Stomach (tissue), 8 donors: ENCODE measurements at regions not wholly inside any gene's neighbourhood (a gene's known extent, or its start where the extent isn't known, plus 50 kb on each side); places are given as distances from the start of the nearest gene placed in this dataset.

Experiments
- DNase-seq, 2 donors: peaks; one replicate each; pipeline versions ENCODE4 v3.0.0 to v3.0.0-alpha.2; 2013 to 2019
- H3K27ac ChIP-seq, 5 donors: fragments of 200-600 bp in 4 of 5; sonication (generic) in 4 of 5; one replicate each; pipeline ENCODE4 v1.5.1; 2013 to 2019; ENCODE audit warnings: mild to moderate bottlenecking in 1 of 5, moderate library complexity in 1 of 5
- H3K27me3 ChIP-seq, 3 donors: fragments of 200-600 bp; sonication (generic); one replicate each; pipeline ENCODE4 v1.5.1; 2017 to 2019; ENCODE audit warnings: mixed run types in 1 of 3
- H3K36me3 ChIP-seq, 4 donors: fragments of 200-600 bp; sonication (generic); 1 replicate in 3 of 4; 2 replicates in 1 of 4; pipeline ENCODE4 v1.5.1; 2016 to 2019
- H3K4me1 ChIP-seq, 4 donors: fragments of 200-600 bp; sonication (generic); one replicate each; pipeline ENCODE4 v1.5.1; 2016 to 2019
- H3K4me3 ChIP-seq, 4 donors: fragments of 200-600 bp; sonication (generic) in 3 of 4; one replicate each; pipeline ENCODE4 v1.5.1; 2016 to 2019; ENCODE audit warnings: mild to moderate bottlenecking in 1 of 4
- H3K9me3 ChIP-seq, 4 donors: fragments of 200-600 bp; sonication (generic); one replicate each; pipeline ENCODE4 v1.5.1; 2016 to 2019
- CTCF ChIP-seq, 7 experiments: fragments of 450-650 bp in 4 of 7; fragments of 200-600 bp in 3 of 7; sonication (generic) in 3 of 7; IDR thresholded peaks; one replicate each; pipeline ENCODE4 v1.5.1; 2016 to 2019; ENCODE audit warnings: antibody characterized with exemption in 7 of 7, control low read depth in 2 of 7, mild to moderate bottlenecking in 1 of 7
- EP300 ChIP-seq: sonication (generic); formaldehyde crosslinking; IDR thresholded peaks from one replicate; pipeline ENCODE4 v1.6.1; 2017; ENCODE audit warnings: antibody characterized with exemption
- POLR2A ChIP-seq, 4 donors: fragments of 450-650 bp; IDR thresholded peaks; one replicate each; pipeline ENCODE4 v1.6.1; 2016; ENCODE audit warnings: antibody characterized with exemption in 4 of 4, control low read depth in 2 of 4, mild to moderate bottlenecking in 1 of 4, moderate library complexity in 1 of 4
- POLR2AphosphoS5 ChIP-seq, 3 donors: sonication (generic); formaldehyde crosslinking; IDR thresholded peaks; one replicate each; pipeline ENCODE4 v1.6.1; 2016; ENCODE audit warnings: antibody characterized with exemption in 3 of 3
- WGBS, 5 donors: extraction: QIAGEN DNeasy Blood & Tissue Kit in 3 of 5; methylation state at CpG; one replicate each; pipeline versions ENCODE4 v1.1.5 to v1.1.7; 2013 to 2018; 5-methylcytosine and 5-hydroxymethylcytosine counted together
- intact Hi-C: fragments of 100-400 bp; cut with DNase I; formaldehyde crosslinking; loops from one replicate; pipeline ENCODE4 v1.15.1; 2023; ENCODE audit warnings: low total_unique reads
- donor health status: healthy with polysubstance abuse.
- donor health status: Bipolar disorder and iron deficiency.
- donor health status: healthy.

DNA sequence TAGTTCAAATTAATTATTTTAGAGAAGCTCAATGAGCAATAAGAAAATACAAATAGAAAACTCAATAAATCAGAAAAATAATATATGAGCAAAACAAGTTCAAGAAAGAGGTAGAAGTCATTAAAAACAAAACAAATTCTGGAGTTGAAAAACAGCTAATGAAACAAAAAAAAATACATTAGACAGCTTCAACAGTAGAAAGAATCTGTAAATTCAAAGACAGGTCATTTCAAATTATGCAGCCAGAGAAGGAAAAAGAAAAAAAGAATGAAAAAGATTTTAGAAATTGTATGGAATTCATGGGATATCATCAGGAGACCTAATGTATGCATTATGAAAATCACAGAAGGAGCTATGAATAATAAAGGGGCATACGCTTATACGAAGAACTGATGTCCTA lies 795.3 kb upstream of the ADGRB3 start:
- H3K4me1 ChIP-seq = no peaks in the 10 kb centered on the region
- no peak for TF ChIP-seq POLR2AphosphoS5 (IDR thresholded peaks at IDR 0.05)
- TF ChIP-seq POLR2A (IDR thresholded peaks at IDR 0.05) = no peak
- TF ChIP-seq CTCF (IDR thresholded peaks at IDR 0.05) = no peak
- TF ChIP-seq EP300 = no peak
- no peaks in the 10 kb centered on the region for H3K27me3 ChIP-seq
- intact Hi-C loops = no loop called here
- 87 to 97% (median 93%) methylated on average over 2 of the region's 2 CpGs for WGBS, 5 donors
- H3K36me3 ChIP-seq = no peaks in the 10 kb centered on the region
- H3K27ac ChIP-seq = no peak overlapping the region
- peaks cover 0 to 8% (median 6%) of the 10 kb centered on the region in 4 donors for H3K9me3 ChIP-seq
- no peak overlapping the region for H3K4me3 ChIP-seq
- DNase-seq = no peak

- 91 to 95% (median 93%) methylated on average over 33 to 36 of the region's 36 CpGs for WGBS, 5 donors
- TF ChIP-seq POLR2AphosphoS5 (IDR thresholded peaks at IDR 0.05) = no peak
- TF ChIP-seq EP300 = no peak
Measured at GRCh38 chr6:67825201-67825895, 809.7 kb upstream of the ADGRB3 start.

GRCh38 chr6:67818322-67818721 lies 816.8 kb upstream of the ADGRB3 start:
- no peak overlapping the region for H3K27ac ChIP-seq
- H3K4me1 ChIP-seq = no peaks in the 10 kb centered on the region
- H3K9me3 ChIP-seq = peaks cover under 1 to 20% (median 12%) of the 10 kb centered on the region in 4 donors
- no peak overlapping the region for H3K4me3 ChIP-seq
- TF ChIP-seq CTCF (IDR thresholded peaks at IDR 0.05) (no peak), POLR2A (IDR thresholded peaks at IDR 0.05) (no peak), EP300 (no peak), POLR2AphosphoS5 (IDR thresholded peaks at IDR 0.05) (no peak)
- intact Hi-C loops = no loop called here
- no peaks in the 10 kb centered on the region for H3K27me3 ChIP-seq
- 47 to 92% (median 77%) methylated on average over 2 of the region's 2 CpGs for WGBS, 5 donors
- no peaks in the 10 kb centered on the region for H3K36me3 ChIP-seq
- no peak for DNase-seq

More at GRCh38 chr6:67825201-67825895, 809.7 kb upstream of the ADGRB3 start:
- intact Hi-C loops = no loop called here
- H3K9me3 ChIP-seq = peaks cover 0 to 21% (median 8%) of the 10 kb centered on the region in 4 donors
- H3K4me1 ChIP-seq = no peaks in the 10 kb centered on the region
- H3K27ac ChIP-seq = no peak overlapping the region
- H3K27me3 ChIP-seq = no peaks in the 10 kb centered on the region
- H3K4me3 ChIP-seq = no peak overlapping the region
- no peak for DNase-seq
- no peaks in the 10 kb centered on the region for H3K36me3 ChIP-seq

GRCh38 chr6:67815623-67816022 lies 819.5 kb upstream of the ADGRB3 start:
- 49 to 63% (median 59%) methylated on average over 2 of the region's 2 CpGs for WGBS, 5 donors
- no peak overlapping the region for H3K27ac ChIP-seq
- intact Hi-C loops = no loop called here
- no peak overlapping the region for H3K4me3 ChIP-seq
- H3K27me3 ChIP-seq = no peaks in the 10 kb centered on the region
- peaks cover 7 to 39% (median 16%) of the 10 kb centered on the region in 4 donors for H3K9me3 ChIP-seq
- no peak for DNase-seq
- H3K36me3 ChIP-seq = no peaks in the 10 kb centered on the region
- TF ChIP-seq EP300 (no peak), POLR2A (IDR thresholded peaks at IDR 0.05) (no peak), CTCF (IDR thresholded peaks at IDR 0.05) (no peak), POLR2AphosphoS5 (IDR thresholded peaks at IDR 0.05) (no peak)
- no peaks in the 10 kb centered on the region for H3K4me1 ChIP-seq

DNA sequence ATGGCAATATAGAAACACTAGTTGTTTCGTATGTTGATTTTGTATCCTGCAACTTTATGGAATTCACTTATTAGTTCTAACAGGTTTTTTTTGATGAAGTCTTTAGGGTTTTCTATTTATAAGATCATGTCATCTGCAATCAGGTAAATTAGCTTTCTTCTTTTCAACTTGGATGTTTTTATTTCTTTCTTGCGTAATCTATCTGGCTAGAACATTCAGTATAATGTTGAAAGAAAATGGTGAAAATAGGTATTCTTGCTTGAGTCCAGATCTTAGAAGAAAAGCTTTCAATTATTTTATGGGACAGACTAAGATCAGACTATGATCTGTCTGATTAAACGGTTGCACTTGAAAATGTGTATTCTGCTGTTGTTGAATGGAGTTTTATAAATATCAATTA lies 820.8 kb upstream of the ADGRB3 start:
- intact Hi-C loops = no loop called here
- H3K9me3 ChIP-seq = peaks cover 7 to 34% (median 15%) of the 10 kb centered on the region in 4 donors

More for the DNA sequence above, 820.8 kb upstream of the ADGRB3 start:
- H3K4me1 ChIP-seq = no peaks in the 10 kb centered on the region
- TF ChIP-seq CTCF (IDR thresholded peaks at IDR 0.05) (no peak), POLR2A (IDR thresholded peaks at IDR 0.05) (no peak), EP300 (no peak), POLR2AphosphoS5 (IDR thresholded peaks at IDR 0.05) (no peak)
- H3K27ac ChIP-seq = no peak overlapping the region
- 76 to 89% (median 87%) methylated on average over 3 of the region's 3 CpGs for WGBS, 5 donors
- DNase-seq = no peak
- H3K27me3 ChIP-seq = no peaks in the 10 kb centered on the region
- no peaks in the 10 kb centered on the region for H3K36me3 ChIP-seq
- no peak overlapping the region for H3K4me3 ChIP-seq
